PC-9 (cell line): ENCODE measurements at regions not wholly inside any gene's neighbourhood (a gene's known extent, or its start where the extent isn't known, plus 50 kb on each side); places are given as distances from the start of the nearest gene placed in this dataset.

ENCODE experiments used
- BruUV-seq: library from RNA; stranded (reverse); fragments of 400-500 nt; replicated peaks from 2 replicates; lab custom pipeline; 2021; lab: Mats Ljungman, UMichigan
- CTCF ChIA-PET: fragments of 300-600 bp; sonication (Branson Sonifier 250); formaldehyde crosslinking; loops from one replicate; lab custom pipeline; 2022; ENCODE audit warnings: antibody characterized with exemption; lab: Charles Lee
- POLR2A ChIA-PET: fragments of 300-600 bp; sonication (Branson Sonifier 250); formaldehyde crosslinking; loops from one replicate; lab custom pipeline; 2022; ENCODE audit warnings: antibody characterized with exemption; ENCODE audit not compliant: unreplicated experiment; lab: Charles Lee
- DNase-seq, 2 experiments: peaks; one replicate each; pipeline versions ENCODE4 v3.0.0 to v3.0.0-alpha.2; 2015 to 2022; ENCODE audit warnings: mixed read lengths in 1 of 2
- H2AFZ ChIP-seq: fragments of 200-600 bp; sonication (generic); 2 replicates; pipeline ENCODE4 v1.8.1; 2017; ENCODE audit warnings: antibody characterized with exemption
- H3F3A ChIP-seq: fragments of 200-600 bp; sonication (generic); 2 replicates; pipeline ENCODE4 v1.8.1; 2017; ENCODE audit warnings: antibody characterized with exemption, mild to moderate bottlenecking, low read depth; ENCODE audit not compliant: insufficient read depth
- H3K27ac ChIP-seq: fragments of 200-600 bp; sonication (generic); 2 replicates; pipeline ENCODE4 v1.6.1; 2016; ENCODE audit warnings: mixed run types
- H3K27me3 ChIP-seq: fragments of 200-600 bp; sonication (generic); 2 replicates; pipeline ENCODE4 v1.6.1; 2016; ENCODE audit warnings: low read depth, mixed run types; ENCODE audit not compliant: insufficient read depth
- H3K36me3 ChIP-seq: fragments of 200-600 bp; sonication (generic); 2 replicates; pipeline ENCODE4 v1.6.1; 2016; ENCODE audit warnings: low read depth, mixed run types
- H3K4me1 ChIP-seq: fragments of 200-600 bp; sonication (generic); replicated peaks from 2 replicates; pipeline ENCODE4 v1.6.1; 2016; ENCODE audit warnings: mixed run types; ENCODE audit not compliant: insufficient read depth
- H3K4me2 ChIP-seq: fragments of 200-600 bp; sonication (generic); 2 replicates; pipeline ENCODE4 v1.6.1; 2017; ENCODE audit warnings: mixed run types
- H3K4me3 ChIP-seq: fragments of 200-600 bp; sonication (generic); 2 replicates; pipeline ENCODE4 v1.6.1; 2016; ENCODE audit warnings: mixed run types
- H3K79me2 ChIP-seq: fragments of 200-600 bp; sonication (generic); 2 replicates; pipeline ENCODE4 v1.6.1; 2017; ENCODE audit warnings: low read depth, mixed run types
- H3K9me2 ChIP-seq: fragments of 200-600 bp; sonication (generic); 2 replicates; pipeline ENCODE4 v1.8.1; 2017; ENCODE audit warnings: mild to moderate bottlenecking; ENCODE audit not compliant: insufficient read depth
- H3K9me3 ChIP-seq: fragments of 200-600 bp; sonication (generic); 2 replicates; pipeline ENCODE4 v1.8.1; 2016; ENCODE audit warnings: low read depth; ENCODE audit not compliant: insufficient read depth
- H4K20me1 ChIP-seq: fragments of 200-600 bp; sonication (generic); 2 replicates; pipeline ENCODE4 v1.8.1; 2017; ENCODE audit not compliant: insufficient read depth
- CTCF ChIP-seq: fragments of 200-600 bp; sonication (generic); conservative IDR thresholded peaks from 2 replicates; pipeline ENCODE4 v1.6.1; 2017; ENCODE audit warnings: mixed run types, antibody characterized with exemption, mild to moderate bottlenecking, moderate library complexity
- EZH2 ChIP-seq: fragments of 200-600 bp; sonication (generic); IDR thresholded peaks from 2 replicates; pipeline ENCODE4 v1.8.0; 2017; ENCODE audit warnings: antibody characterized with exemption, low read depth
- intact Hi-C: fragments of 100-400 bp; cut with micrococcal nuclease; formaldehyde crosslinking; loops from one replicate; pipeline ENCODE4 v1.10.0; 2022; ENCODE audit not compliant: unreplicated experiment

DNA sequence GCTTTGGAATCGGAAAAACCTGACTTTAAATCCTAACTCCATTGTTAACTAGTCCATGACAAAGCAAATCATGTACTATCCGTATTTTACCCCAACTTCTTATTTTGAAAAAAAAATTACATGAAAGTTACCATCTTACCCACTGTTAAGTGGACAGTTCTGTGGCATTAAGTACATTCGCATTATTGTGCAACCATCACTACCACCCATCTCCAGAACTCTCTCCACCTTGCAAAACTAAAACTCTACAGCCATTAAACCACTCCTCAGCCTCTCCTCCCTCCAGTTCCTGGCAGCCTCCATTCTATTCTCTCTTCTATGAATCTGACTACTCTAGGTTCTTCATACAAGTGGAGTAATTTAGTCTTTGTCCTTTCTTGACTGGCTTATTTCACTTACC lies 176.5 kb downstream of the USP12 start:
- ChIA-PET POLR2A (no interaction called here), CTCF (no interaction called here)
- Histone ChIP-seq H3K9me3 (no peaks in the 10 kb centered on the region), H3K27me3 (no peaks in the 10 kb centered on the region), H3F3A (no peaks in the 10 kb centered on the region), H3K4me3 (no peak overlapping the region), H3K36me3 (no peaks in the 10 kb centered on the region), H4K20me1 (no peaks in the 10 kb centered on the region), H3K79me2 (no peaks in the 10 kb centered on the region), H2AFZ (no peak overlapping the region), H3K9me2 (no peaks in the 10 kb centered on the region), H3K27ac (no peak overlapping the region), H3K4me1 (peaks cover 9% of the 10 kb centered on the region), H3K4me2 (no peak overlapping the region)
- TF ChIP-seq CTCF: no peak
- no peak for TF ChIP-seq EZH2
- DNase-seq: no peak
- intact Hi-C loops: no loop called here
- BruUV-seq: no TSS peak

DNA sequence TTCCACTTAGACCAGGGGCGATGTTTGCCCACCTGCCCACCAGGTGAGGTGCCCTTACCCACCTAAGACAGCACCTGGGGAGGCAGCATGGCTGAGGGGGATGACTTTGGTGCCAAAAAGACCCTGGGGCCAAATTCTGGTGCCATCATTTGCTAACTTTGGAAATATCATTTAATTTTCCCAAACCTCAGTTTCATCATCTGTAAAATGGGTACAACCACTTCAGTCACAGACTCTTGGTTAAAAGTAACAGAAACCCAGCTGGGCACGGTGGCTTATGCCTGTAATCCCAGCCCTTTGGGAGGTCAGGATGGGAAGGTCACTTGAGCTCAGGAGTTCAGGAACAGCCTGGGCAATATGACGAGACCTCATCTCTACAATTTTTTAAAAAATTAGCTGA lies 177.8 kb downstream of the USP12 start:
- Histone ChIP-seq H3K4me1 (peaks cover 11% of the 10 kb centered on the region), H3K4me3 (no peak overlapping the region)

DNA sequence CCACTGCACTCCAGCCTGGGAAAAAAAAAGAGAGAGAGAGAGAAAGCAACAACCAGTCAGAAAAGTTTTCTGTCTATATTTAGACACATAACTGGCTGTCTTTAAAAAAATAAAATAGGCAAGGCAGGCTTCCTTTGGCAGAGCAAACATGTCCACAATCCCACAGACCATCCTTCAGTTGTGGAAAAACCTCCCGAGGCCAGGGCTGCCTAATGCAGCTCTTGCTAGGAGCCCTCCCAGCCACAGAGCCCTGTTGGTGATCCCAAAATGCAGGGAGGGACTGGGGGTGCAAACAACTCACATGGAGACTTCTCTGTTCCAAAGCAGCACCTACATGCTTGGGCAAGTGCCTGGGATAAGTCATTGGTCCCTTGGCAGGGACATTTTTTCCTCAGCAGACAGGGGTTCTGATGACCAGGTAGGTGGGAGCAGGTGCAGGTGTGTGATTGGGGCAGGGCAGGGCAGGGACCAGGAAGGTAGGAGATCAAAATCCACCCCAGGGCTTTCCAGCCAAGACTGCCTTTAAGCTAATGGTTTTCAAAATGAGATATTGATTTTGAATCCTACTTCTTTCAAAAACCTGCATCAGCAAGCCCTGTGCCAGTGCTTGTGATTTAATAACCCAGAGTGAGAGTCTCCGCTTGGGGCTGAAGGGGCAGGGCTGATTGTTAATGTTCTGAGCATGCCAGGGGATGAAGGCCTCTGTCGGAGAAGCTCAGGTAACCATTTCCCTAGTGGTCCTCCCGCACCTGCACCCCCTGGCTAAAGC lies 178.5 kb downstream of the USP12 start:
- ChIA-PET POLR2A (no interaction called here), CTCF (interaction anchor here (0.6 kb wide), 1 partner anchor 230 kb away, joined by 4 read pairs; no protein-coding TSS in a partner anchor)
- no peaks in the 10 kb centered on the region for H3K79me2 ChIP-seq
- H3K4me1 ChIP-seq: peaks cover 17% of the 10 kb centered on the region
- no peak overlapping the region for H2AFZ ChIP-seq
- H3K4me2 ChIP-seq: no peak overlapping the region
- no peaks in the 10 kb centered on the region for H4K20me1 ChIP-seq
- H3K27me3 ChIP-seq: no peaks in the 10 kb centered on the region
- no peaks in the 10 kb centered on the region for H3F3A ChIP-seq
- no peak overlapping the region for H3K4me3 ChIP-seq
- intact Hi-C loops: no loop called here
- DNase-seq: no peak
- H3K27ac ChIP-seq: no peak overlapping the region
- BruUV-seq: no TSS peak
- no peaks in the 10 kb centered on the region for H3K36me3 ChIP-seq
- no peaks in the 10 kb centered on the region for H3K9me3 ChIP-seq
- no peaks in the 10 kb centered on the region for H3K9me2 ChIP-seq
- TF ChIP-seq CTCF (no peak), EZH2 (no peak)

More for the DNA sequence above, 177.8 kb downstream of the USP12 start:
- Histone ChIP-seq H3K4me2 (no peak overlapping the region), H3F3A (no peaks in the 10 kb centered on the region), H4K20me1 (no peaks in the 10 kb centered on the region), H3K27me3 (no peaks in the 10 kb centered on the region), H2AFZ (no peak overlapping the region), H3K9me2 (no peaks in the 10 kb centered on the region), H3K27ac (no peak overlapping the region), H3K9me3 (no peaks in the 10 kb centered on the region), H3K36me3 (no peaks in the 10 kb centered on the region), H3K79me2 (no peaks in the 10 kb centered on the region)
- no peak for DNase-seq
- no TSS peak for BruUV-seq
- CTCF ChIA-PET: interaction anchor here (0.6 kb wide), 1 partner anchor 229 kb away, joined by 4 read pairs; no protein-coding TSS in a partner anchor
- no peak for TF ChIP-seq EZH2
- TF ChIP-seq CTCF: no peak
- intact Hi-C loops: no loop called here
- POLR2A ChIA-PET: no interaction called here
